Sigmoid colon (tissue), 4 donors: ENCODE measurements at regions not wholly inside any gene's neighbourhood (a gene's known extent, or its start where the extent isn't known, plus 50 kb on each side); places are given as distances from the start of the nearest gene placed in this dataset.

ENCODE experiments used
- CTCF ChIP-seq, 4 experiments: fragments of 450-650 bp in 3 of 4; fragments of 200-600 bp in 1 of 4; IDR thresholded peaks; one replicate each; pipeline ENCODE4 v1.5.1; 2016 to 2019; ENCODE audit warnings: antibody characterized with exemption in 4 of 4, mild to moderate bottlenecking in 3 of 4, moderate library complexity in 2 of 4
- EP300 ChIP-seq, 4 donors: sonication (generic); formaldehyde crosslinking; IDR thresholded peaks; one replicate each; pipeline ENCODE4 v1.6.1; 2017; ENCODE audit warnings: antibody characterized with exemption in 4 of 4
- POLR2A ChIP-seq, 2 donors: fragments of 450-650 bp; IDR thresholded peaks; one replicate each; pipeline ENCODE4 v1.6.1; 2016; ENCODE audit warnings: antibody characterized with exemption in 2 of 2, mild to moderate bottlenecking in 2 of 2, moderate library complexity in 2 of 2
- POLR2AphosphoS5 ChIP-seq, 4 donors: sonication (generic); formaldehyde crosslinking; IDR thresholded peaks; one replicate each; pipeline ENCODE4 v1.6.1; 2017; ENCODE audit warnings: antibody characterized with exemption in 4 of 4

GRCh38 chr6:48624631-48625030 is 513.6 kb upstream of the PTCHD4 start:
- TF ChIP-seq CTCF (IDR thresholded peaks at IDR 0.05) (no peak), POLR2AphosphoS5 (IDR thresholded peaks at IDR 0.05) (no peak), POLR2A (IDR thresholded peaks at IDR 0.05) (no peak), EP300 (IDR thresholded peaks at IDR 0.05) (no peak)
